OCI-LY7 (cell line): ENCODE measurements at regions not wholly inside any gene's neighbourhood (a gene's known extent, or its start where the extent isn't known, plus 50 kb on each side); places are given as distances from the start of the nearest gene placed in this dataset.
"Not testable (repeated sequence)": the region's sequence is repeated elsewhere in the genome, so short reads cannot be mapped to it uniquely, and the experiment has no call there.

Experiments used
- CTCF ChIP-seq: fragments of 200-600 bp; sonication (generic); conservative IDR thresholded peaks from 2 replicates; pipeline ENCODE4 v1.5.1; 2014; ENCODE audit warnings: mild to moderate bottlenecking, antibody characterized with exemption, low read length, moderate library complexity, mixed read lengths
- EZH2phosphoT487 ChIP-seq: fragments of 200-600 bp; sonication (generic); IDR thresholded peaks from 2 replicates; pipeline ENCODE4 v1.6.1; 2018; ENCODE audit warnings: low read depth, borderline replicate concordance, mild to moderate bottlenecking, mixed run types, antibody characterized with exemption, low read length, moderate library complexity, mixed read lengths

- not testable (repeated sequence) for TF ChIP-seq CTCF, EZH2phosphoT487
Measured at GRCh38 chr6:144677263-144677662, 392.1 kb downstream of the UTRN start.
